Endothelial cell of umbilical vein (primary cell): ENCODE measurements at regions not wholly inside any gene's neighbourhood (a gene's known extent, or its start where the extent isn't known, plus 50 kb on each side); places are given as distances from the start of the nearest gene placed in this dataset.

ENCODE experiments used
- BruUV-seq: library from RNA; stranded (reverse); fragments of 400-500 nt; replicated peaks from 2 replicates; lab custom pipeline; 2021; lab: Mats Ljungman, UMichigan
- CTCF ChIA-PET: fragments of 300-600, 350-600 bp; sonication (Branson Sonifier 250); formaldehyde crosslinking; loops from one replicate; lab custom pipeline; 2021; ENCODE audit warnings: antibody characterized with exemption, inconsistent platforms; lab: Charles Lee
- POLR2A ChIA-PET: fragments of 300-600, 350-600 bp; sonication (Branson Sonifier 250); formaldehyde crosslinking; loops from one replicate; lab custom pipeline; 2021; ENCODE audit warnings: antibody characterized with exemption, inconsistent platforms; lab: Charles Lee
- DNase-seq: peaks from one replicate; pipeline ENCODE4 v3.0.0-alpha.2; 2011; ENCODE audit warnings: low read depth, low spot score
- FAIRE-seq: peaks from 2 replicates; lab custom pipeline; 2011; peaks lifted over from hg19 to GRCh38; lab: Jason Lieb, UNC
- H2AFZ ChIP-seq: 2 replicates; pipeline ENCODE4 v1.6.0; 2012; ENCODE audit warnings: low read depth, low read length, control low read depth, inconsistent platforms
- H3K27ac ChIP-seq: 2 replicates; pipeline ENCODE4 v1.5.1; 2011; ENCODE audit warnings: low read depth, mild to moderate bottlenecking, control low read depth, low read length, moderate library complexity; ENCODE audit not compliant: insufficient read depth
- H3K27me3 ChIP-seq, 2 experiments: 2 replicates each; pipeline versions ENCODE4 v1.6.0 to v1.6.1; 2011; ENCODE audit warnings: low read length in 2 of 2, mixed read lengths in 1 of 2; ENCODE audit not compliant: control insufficient read depth in 2 of 2, insufficient read depth in 2 of 2
- H3K36me3 ChIP-seq, 2 experiments: 2 replicates in 1 of 2; 3 replicates in 1 of 2; pipeline ENCODE4 v1.5.1; 2011; ENCODE audit warnings: low read length in 2 of 2, mild to moderate bottlenecking in 1 of 2, moderate library complexity in 1 of 2; ENCODE audit not compliant: control insufficient read depth in 2 of 2, insufficient read depth in 2 of 2; ENCODE audit errors: extremely low read depth in 1 of 2
- H3K4me1 ChIP-seq: 3 replicates; pipeline ENCODE4 v1.5.1; 2011; ENCODE audit warnings: mild to moderate bottlenecking, low read length; ENCODE audit not compliant: control insufficient read depth, insufficient read depth; ENCODE audit errors: extremely low read depth
- H3K4me2 ChIP-seq: 2 replicates; pipeline ENCODE4 v1.6.1; 2011; ENCODE audit warnings: low read length, control low read depth, mixed read lengths; ENCODE audit not compliant: insufficient read depth
- H3K4me3 ChIP-seq, 3 experiments: fragments of 200-600 bp in 1 of 3; sonication (generic), shearing (Covaris generic) in 1 of 3; replicated peaks in 1 of 3; 2 replicates each; pipeline ENCODE4 v1.5.1; 2011 to 2016; ENCODE audit warnings: control low read depth in 3 of 3, low read length in 3 of 3, mild to moderate bottlenecking in 2 of 3, inconsistent platforms in 1 of 3, low read depth in 1 of 3, moderate library complexity in 1 of 3; ENCODE audit not compliant: insufficient read depth in 1 of 3
- H3K79me2 ChIP-seq: 2 replicates; pipeline ENCODE4 v1.6.0; 2012; ENCODE audit warnings: low read length, inconsistent platforms; ENCODE audit not compliant: control insufficient read depth, insufficient read depth
- H3K9ac ChIP-seq: replicated peaks from 2 replicates; pipeline ENCODE3; 2011; ENCODE audit warnings: low read length, control low read depth; ENCODE audit not compliant: insufficient read depth; ENCODE audit errors: extremely low read depth
- H3K9me1 ChIP-seq: replicated peaks from 3 replicates; pipeline ENCODE4 v1.6.0; 2011; ENCODE audit warnings: mild to moderate bottlenecking, low read length; ENCODE audit not compliant: control insufficient read depth, insufficient read depth; ENCODE audit errors: extremely low read depth
- H3K9me3 ChIP-seq: replicated peaks from 2 replicates; pipeline ENCODE4 v1.5.1; 2012; ENCODE audit warnings: low read length, inconsistent platforms; ENCODE audit not compliant: control insufficient read depth, insufficient read depth
- H4K20me1 ChIP-seq: replicated peaks from 2 replicates; pipeline ENCODE3; 2011; ENCODE audit warnings: mild to moderate bottlenecking, low read length; ENCODE audit not compliant: control insufficient read depth, insufficient read depth; ENCODE audit errors: extremely low read depth
- CTCF ChIP-seq, 2 donors: IDR thresholded peaks; 1 replicate in 1 of 2; 2 replicates in 1 of 2; pipeline ENCODE4 v1.5.1; 2011; ENCODE audit warnings: low read length in 2 of 2, mild to moderate bottlenecking in 2 of 2, moderate library complexity in 2 of 2, control low read depth in 1 of 2, inconsistent platforms in 1 of 2, low read depth in 1 of 2; ENCODE audit not compliant: insufficient read depth in 1 of 2; ENCODE audit errors: extremely low read depth in 1 of 2
- EZH2 ChIP-seq: IDR thresholded peaks from 2 replicates; pipeline ENCODE4 v1.6.1; 2012; ENCODE audit warnings: borderline replicate concordance, low read depth, mild to moderate bottlenecking, moderate library complexity, low read length, inconsistent platforms; ENCODE audit not compliant: severe bottlenecking
- FOS ChIP-seq: IDR thresholded peaks from 2 replicates; pipeline ENCODE4 v1.6.1; 2011; ENCODE audit warnings: mild to moderate bottlenecking, low read length, moderate library complexity, borderline replicate concordance; ENCODE audit not compliant: insufficient read depth
- GATA2 ChIP-seq: IDR thresholded peaks from 2 replicates; pipeline ENCODE4 v1.7.0; 2011; ENCODE audit warnings: low read depth, mild to moderate bottlenecking, moderate library complexity, mixed read lengths, low read length; ENCODE audit not compliant: insufficient read length, insufficient read depth
- JUN ChIP-seq: IDR thresholded peaks from 2 replicates; pipeline ENCODE4 v1.6.1; 2011; ENCODE audit warnings: borderline replicate concordance, low read depth; ENCODE audit not compliant: insufficient read length, insufficient read depth
- MAX ChIP-seq: IDR thresholded peaks from 2 replicates; pipeline ENCODE4 v1.6.1; 2011; ENCODE audit not compliant: insufficient read depth, insufficient read length
- POLR2A ChIP-seq: IDR thresholded peaks from 2 replicates; pipeline ENCODE4 v1.6.1; 2012; ENCODE audit warnings: low read depth, mild to moderate bottlenecking, control low read depth, low read length
- POLR2AphosphoS5 ChIP-seq: IDR thresholded peaks from 2 replicates; pipeline ENCODE4 v1.6.1; 2012; ENCODE audit warnings: low read depth, mild to moderate bottlenecking, control low read depth, low read length, moderate library complexity; ENCODE audit not compliant: insufficient read depth
- dilution Hi-C: fragments of 300-500 bp; cut with MboI; formaldehyde crosslinking; loops from one replicate; pipeline ENCODE4 v1.15.0; 2019; ENCODE audit warnings: low sequenced_read_pairs; ENCODE audit not compliant: extremely low pct_ligation_motif_present
- intact Hi-C: fragments of 100-400 bp; cut with micrococcal nuclease; formaldehyde crosslinking; loops from one replicate; pipeline ENCODE4 v1.10.0; 2022

- POLR2A ChIA-PET: no interaction called here
- DNase-seq (no peak), FAIRE-seq (no peak)
- BruUV-seq: no TSS peak
- H3K4me1 ChIP-seq: no peaks in the 10 kb centered on the region
- H3K4me3 ChIP-seq: no peak overlapping the region
- no peak overlapping the region for H3K27ac ChIP-seq
- CTCF ChIA-PET: interaction anchor here (1.1 kb wide), 1 partner anchor 13 kb away, joined by 3 read pairs; no protein-coding TSS in a partner anchor
- TF ChIP-seq MAX (no peak), POLR2AphosphoS5 (no peak), POLR2A (no peak), CTCF (IDR thresholded peaks at IDR 0.05; ENCODE audit: extremely low read depth in 1 of 2, insufficient read depth in 1 of 2, low read depth in 1 of 2, low read length in 2 of 2) (no peak), JUN (no peak), EZH2 (no peak), FOS (no peak), GATA2 (no peak)
- H2AFZ ChIP-seq: no peak overlapping the region
- H3K27me3 ChIP-seq: peaks cover 0 to 2% of the 10 kb centered on the region in 2 experiments
- H3K9me1 ChIP-seq: no peaks in the 10 kb centered on the region
- no peaks in the 10 kb centered on the region for H4K20me1 ChIP-seq
- H3K4me2 ChIP-seq: no peak overlapping the region
- H3K36me3 ChIP-seq: no peaks in the 10 kb centered on the region
- intact Hi-C loops: no loop called here
- no peaks in the 10 kb centered on the region for H3K79me2 ChIP-seq
- dilution Hi-C loops: no loop called here
- H3K9me3 ChIP-seq: no peaks in the 10 kb centered on the region
- no peak overlapping the region for H3K9ac ChIP-seq
These were observed 338.6 kb downstream of the NSUN3 start for GRCh38 chr3:94401466-94401865.
